Kidney tubule cell (primary cell): ENCODE measurements at regions not wholly inside any gene's neighbourhood (a gene's known extent, or its start where the extent isn't known, plus 50 kb on each side); places are given as distances from the start of the nearest gene placed in this dataset.

Experiments used
- DNase-seq: peaks from one replicate; pipeline ENCODE4 v3.0.0-alpha.2; 2018; ENCODE audit warnings: low spot score

DNA sequence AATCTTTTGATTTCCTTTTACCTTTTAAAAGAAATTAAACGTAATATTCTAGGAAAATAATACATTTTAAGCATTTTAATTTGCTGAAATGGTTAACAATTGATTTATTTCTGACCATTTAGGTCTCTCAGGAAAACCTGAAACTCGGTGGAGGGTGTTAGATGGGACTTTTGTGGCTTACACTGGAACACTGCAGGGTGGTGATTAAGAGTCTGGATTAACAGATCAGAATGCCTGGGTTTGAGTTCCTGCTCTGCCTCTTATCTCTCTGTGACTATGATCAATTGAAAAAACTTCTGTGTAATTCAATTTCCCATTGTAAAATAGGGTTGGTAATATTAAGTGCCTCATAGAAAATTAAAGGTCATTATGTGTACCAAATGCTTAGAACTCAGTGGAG, 168.7 kb downstream of the UBE2E3 start:
- no peak for DNase-seq

DNA sequence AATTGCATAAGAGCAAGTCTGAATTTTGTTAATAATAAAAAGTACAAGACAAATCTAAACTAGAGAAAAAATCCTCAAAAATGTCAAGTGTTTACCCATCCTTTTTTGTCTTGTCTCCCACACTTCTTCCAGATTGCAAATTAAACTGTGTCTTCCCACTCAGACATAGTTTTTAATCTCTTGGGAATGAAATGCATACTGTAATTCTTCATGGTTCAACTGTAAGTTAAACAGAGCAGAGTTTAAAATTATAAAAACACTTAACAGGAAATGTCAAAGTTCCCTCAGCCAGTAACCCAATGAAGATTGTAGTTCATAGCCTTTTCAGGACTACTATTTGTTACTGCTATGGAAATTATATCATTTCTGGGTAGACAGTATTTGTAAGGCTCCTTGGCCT, 171.8 kb downstream of the UBE2E3 start:
- no peak for DNase-seq

DNA sequence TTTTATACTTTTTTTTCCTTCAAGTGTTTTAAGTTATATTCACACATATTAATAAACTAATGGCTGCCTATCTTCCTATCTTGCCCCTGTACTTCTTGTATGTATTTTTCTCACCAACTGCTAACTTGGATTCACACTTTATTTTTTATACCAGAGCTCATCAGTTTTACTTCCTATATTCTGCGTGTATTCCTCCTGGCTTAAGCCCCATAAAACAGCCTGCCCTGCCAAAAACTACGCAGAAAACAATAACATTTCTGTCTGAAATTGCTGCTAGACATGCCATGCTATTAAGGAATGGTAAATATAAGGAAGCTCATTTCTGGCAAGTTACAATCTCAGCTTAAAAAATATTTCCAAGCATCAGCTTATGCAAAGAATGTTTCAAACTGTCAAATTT, 172.3 kb downstream of the UBE2E3 start:
- no peak for DNase-seq

DNA sequence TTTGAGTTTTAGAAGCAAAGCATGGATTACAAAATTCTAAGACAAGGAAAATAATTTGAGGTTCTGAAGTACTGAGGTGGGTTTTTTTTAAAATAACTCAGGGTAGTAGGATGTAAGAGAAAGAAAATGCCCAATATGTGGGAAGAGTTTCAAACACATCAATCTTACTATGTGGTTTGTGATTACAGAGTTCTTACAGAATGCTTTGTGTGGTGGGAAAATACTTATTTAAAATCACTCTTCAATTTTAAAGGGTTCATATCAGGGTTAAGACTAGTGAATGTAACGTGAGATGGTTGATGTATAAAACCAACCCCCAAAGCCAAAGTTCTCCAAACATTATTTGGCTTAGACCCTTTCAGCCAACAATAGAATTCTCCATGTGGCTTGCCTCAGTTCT, 173.5 kb downstream of the UBE2E3 start:
- DNase-seq = no peak

DNA sequence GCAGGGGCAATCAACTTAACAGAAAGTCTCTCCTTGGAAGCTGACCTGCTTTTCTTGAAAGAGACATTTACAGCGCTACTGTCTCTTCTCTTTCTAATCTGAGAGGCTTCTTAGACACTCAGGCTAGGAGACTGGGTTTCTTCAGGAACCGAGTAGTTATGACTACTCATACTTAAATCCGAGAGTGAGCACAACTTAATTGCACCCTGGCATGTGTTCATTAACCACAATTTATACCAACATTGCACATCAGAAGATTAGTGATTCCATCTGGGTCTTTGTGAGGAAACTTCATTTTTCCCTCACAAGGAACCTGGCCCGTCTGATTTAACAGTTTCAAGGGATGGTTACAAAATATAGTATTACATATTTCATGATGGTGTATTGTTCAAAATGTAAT, 176.9 kb downstream of the UBE2E3 start:
- DNase-seq = no peak

DNA sequence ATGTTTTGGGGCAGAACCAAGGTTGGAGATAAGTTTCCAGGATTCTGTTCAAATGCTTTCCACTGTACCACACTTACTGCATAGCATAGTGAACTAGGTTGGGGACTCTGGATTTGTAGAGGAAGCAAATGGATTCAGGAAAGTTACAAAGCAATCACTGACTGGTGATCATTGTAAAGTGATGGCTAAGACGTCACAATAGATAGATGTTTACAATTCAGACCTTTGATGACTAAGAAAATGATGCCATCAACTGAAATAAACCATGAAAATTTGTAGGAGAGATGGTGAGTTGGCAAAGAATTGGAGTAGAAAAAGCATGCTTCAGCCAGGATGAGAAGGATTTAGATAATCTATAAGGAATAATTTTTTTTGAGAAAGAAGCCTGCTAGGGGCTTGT, 178.0 kb downstream of the UBE2E3 start:
- DNase-seq = no peak

DNA sequence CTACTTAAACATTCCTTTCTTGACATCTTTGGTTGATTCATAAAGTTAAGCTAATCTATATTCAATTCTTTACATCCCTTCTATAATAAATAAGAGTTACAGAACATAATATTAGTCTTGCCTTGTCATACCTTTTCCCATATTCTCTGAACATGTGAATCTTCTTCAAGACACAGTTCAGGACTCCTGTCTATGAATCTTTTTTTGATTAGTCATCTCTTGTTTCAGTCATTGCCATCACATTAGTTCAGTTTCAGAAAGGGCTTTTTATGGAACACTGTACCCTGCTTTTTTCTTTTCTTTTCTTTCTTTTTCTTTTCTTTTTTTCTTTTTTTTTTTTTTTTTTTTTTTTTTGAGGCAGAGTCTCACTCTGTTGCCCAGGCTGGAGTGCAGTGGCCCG, 181.2 kb downstream of the UBE2E3 start:
- DNase-seq = no peak

DNA sequence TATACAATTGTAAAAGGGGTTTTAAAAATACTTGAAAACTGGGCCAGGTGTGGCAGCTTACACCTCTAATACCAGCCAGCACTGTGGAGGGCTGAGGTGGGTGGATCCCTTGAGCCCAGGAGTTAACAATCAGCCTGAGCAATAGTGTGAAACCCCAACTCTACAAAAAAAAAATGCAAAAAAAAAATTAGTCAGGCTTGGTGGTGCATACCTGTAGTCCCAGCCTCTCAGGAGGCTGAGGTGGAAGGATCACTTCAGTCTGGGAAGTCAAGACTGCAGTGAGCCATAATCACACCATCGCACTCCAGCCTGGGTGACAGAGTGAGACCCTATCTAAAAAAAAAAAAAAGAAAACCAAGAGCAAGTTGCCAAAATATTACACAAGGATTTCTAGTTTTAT, 182.7 kb downstream of the UBE2E3 start:
- no peak for DNase-seq

DNA sequence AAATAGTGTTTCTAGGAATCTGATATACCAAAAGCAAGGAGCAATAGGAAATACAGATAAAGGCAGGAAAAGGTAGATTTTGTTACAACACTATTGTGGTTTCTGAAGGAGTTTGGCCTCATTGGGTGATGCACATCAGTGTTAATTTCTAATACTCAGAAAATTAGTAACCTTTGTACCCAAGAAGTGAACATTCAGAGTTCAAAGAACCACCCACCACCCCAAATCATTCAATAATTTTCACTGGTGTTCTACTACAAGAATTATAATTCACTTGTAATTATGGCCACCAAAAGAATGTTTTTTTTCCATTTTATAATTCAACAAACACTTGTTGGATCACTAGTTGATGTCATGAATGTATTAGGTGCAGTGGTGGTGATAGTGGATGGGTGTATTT, 183.3 kb downstream of the UBE2E3 start:
- no peak for DNase-seq

DNA sequence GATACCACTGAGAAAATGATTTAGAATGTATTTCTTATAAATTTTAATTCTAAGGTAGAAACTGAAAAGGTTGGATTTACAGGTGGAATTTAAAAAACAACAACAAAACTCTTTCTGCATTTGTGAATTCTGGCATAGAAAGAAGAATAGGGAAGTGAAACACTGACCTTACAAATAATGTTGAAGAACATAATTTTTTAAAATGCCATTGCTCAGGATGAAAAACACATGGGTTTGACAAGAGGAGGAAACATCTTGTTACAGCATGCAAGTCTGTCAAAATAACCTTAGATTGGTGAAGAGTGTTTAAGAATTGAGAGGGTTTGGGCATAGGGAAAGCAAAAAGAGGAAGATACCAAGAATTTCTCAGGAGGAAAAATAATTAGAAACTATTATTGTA, 184.3 kb downstream of the UBE2E3 start:
- no peak for DNase-seq

DNA sequence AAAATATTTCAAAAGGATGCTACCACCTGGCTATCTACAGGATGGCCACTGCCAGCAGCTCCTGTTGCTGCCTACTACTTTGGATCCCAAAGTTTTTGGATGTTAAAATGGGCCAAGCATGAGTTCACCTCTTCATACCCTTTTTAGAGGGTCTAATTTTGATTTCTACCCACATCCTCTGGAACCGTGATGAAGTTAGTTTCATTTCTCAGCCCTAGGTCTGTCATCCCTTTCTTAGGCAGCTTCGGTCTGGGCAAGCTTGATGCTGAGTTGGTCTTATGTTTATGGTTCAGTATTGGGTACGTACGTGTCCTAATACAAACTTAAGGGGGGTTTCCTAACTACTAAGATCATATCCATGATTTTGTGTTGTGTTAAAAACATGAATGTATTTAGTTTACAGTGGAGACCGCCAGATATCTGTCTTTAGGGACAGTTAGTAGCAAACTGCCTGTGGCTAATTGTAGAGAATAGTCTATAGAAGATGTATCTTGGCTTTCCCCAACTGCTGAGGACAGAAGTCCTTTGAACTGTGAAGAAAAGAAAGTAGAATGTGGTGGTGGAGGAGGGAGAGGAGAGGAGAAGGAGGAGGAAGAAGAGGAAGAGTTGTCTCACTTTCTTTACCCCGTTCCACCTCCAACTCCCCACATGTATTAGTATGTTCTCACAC, 184.9 kb downstream of the UBE2E3 start:
- no peak for DNase-seq

DNA sequence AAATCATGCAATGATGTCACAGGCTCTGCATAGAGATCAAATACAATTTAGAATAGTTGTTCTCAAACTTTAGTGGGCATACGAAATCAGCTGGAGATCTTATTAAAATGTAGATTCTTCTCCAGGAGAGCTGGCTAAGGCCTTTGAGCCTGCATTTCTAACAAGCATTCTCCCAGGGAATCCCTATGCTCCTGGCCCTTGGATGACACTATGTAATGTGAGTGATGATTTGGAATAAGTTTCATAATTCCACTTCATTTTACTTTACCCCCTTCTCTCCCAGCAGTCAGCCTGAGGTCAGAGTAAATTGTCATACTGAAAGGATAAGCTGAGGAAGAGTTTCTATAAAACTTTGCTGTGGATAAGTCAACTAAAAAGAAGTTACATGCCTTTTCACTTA, 189.1 kb downstream of the UBE2E3 start:
- DNase-seq = no peak

DNA sequence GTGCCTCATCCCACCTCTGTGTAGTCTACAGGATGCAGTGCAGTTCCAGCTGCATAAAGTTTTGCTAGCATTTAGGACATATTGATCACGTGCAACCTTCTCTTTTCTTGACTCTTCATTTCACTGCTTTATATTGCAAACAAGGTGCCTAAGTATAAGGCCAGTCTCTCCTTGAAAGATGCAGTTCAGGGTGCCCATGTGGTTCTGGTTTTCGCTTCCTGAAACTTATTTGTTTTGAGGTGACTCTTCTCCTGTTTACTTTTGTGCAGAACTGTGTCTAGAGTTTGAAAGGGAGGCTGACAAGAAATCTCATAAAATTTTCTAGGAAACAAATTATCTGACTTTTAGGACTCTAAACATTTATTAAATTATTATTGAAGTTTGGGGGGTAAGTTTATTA, 189.9 kb downstream of the UBE2E3 start:
- DNase-seq = no peak

DNA sequence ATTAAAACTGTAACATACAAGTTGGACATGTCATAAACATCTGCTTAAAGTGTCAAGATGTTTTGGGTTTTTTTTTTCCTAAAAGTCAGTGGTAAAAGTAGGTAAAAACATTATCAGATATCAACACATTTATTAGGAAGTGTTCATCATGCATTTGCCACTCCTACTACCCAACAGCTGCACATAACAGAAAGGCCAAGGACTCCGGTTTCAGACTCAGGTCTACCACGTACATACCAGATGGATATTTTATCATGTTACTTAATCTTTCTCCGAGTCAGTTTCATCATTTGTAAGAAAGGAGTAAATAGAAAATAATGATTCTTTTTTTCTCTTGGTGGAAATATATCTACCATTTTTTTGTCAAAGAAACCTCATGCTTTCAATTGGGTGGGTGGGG, 192.3 kb downstream of the UBE2E3 start:
- DNase-seq = no peak

DNA sequence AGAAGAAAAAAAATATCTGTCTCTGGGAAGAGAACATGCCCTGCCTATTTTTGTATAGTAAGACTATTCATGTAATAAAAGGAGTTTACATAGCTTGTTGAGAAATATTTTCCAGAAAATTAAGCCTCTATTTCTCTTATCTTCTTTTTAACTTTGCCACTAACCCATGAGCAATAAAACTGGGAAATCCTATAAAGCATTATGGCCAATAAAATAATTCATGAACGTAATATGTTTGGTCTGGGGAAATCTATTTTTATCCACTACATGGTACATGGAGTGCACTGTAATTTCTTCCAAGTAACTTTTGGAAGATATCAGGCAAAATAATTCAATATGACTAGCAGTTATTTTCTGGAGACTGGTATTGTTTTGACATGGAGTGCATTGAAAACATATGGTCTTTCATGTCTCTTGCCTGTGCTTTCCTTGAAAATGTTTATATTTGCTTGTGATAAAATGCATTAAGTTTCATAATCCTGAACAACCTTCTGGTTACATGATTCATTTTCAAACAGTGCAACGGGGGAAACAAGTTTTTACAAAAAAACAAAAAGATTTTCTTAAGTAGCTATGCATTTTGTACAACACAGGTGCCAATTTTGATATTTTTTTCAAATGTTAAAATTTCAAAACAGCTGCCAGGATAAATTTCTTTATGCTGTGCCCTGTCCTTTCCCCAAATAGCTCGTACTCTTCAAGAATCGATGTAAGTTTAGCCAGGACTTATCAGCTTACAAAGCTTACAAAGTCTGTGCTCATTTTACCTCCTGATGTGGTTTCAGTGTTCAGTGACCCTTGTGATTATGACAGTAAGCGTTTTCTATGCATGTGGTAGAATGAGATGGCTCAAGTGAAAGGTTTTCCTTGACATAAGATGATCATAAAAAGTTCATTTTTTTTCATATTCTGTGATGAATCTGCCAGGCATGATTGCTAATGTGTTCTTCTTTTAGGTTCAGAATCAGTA, 194.5 kb downstream of the UBE2E3 start:
- peak; percentile 15 for DNase-seq

DNA sequence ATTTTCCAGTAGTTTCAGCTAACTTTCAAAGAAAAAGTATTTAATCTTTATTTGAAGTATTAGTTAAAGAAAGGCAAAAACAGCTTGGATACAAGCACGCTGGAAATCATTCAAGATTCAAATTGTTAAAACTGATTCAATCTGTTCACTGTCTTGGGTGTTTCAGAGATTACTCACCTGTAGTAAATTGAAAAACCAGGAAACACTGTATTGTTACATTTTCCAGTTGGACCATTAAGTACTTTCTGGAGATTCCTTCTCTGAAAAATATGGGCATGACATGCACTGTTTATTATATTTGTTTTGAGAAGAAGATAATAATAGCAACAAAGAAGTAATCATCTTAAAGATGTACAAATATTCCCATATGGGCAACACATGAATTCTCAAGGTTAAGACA, 196.1 kb downstream of the UBE2E3 start:
- DNase-seq = no peak

DNA sequence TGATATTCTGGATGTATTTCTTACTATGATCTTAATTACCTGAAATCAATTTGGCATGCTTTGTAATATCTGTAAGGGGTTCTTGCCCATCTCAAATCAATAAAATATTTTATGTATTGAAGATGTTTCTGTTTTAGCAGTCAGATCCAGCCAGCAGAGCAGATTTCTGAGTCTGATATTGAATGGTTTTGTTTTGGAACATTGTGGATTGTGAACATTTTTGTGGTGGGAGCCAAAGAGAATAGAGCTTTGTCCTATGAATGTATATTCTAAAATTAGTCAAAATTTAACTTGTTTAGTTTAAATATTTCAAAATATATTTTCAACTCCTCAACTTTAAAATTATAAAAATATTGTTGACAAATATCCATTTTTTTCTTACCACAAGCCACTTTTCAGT, 197.0 kb downstream of the UBE2E3 start:
- DNase-seq = no peak

DNA sequence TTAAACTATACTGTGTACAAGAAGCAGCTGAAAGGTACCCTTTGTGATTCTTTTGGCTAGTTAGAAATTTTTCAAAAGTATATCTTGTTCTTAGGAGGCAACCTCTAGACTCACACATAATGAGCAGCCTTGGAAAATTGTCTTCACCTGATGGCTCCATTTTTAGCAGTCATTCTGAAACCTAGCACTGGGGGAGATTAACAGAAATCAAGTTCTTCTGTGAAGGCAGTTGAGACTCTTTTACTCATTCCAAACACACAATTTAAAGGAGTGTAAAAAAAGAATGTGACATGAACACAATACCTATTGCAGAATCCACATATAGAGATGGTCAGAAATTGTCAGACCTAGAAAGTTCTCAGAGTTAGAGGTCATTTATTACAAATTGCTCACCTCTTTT, 197.7 kb downstream of the UBE2E3 start:
- no peak for DNase-seq

DNA sequence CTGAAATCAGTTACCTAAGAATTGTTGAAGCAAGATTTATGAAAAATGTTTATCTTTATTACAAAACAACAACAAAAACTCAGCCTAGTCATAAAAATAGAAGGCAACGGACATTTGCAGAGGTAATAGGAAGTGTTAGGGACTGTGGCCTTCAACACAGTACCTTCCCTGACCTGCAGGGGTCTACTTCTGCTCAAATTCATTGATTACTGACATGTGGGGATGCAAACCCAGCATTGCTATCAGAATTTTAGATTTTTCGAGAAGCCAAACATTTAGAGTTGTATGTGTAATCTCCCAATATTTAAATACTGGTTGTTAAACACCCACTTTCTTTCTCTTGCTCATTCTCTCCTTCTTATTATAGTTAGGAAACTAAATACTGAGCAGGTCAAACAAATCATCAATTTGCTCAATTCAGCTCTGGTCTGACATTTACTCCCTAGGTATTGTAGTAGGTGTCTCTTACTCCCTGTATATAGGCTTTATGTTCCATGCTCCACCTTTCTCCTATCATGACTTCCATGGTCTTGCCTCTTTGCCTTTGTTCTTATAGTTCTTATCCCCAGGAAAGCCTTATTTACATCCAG, 198.5 kb downstream of the UBE2E3 start:
- DNase-seq = peak; percentile 14

DNA sequence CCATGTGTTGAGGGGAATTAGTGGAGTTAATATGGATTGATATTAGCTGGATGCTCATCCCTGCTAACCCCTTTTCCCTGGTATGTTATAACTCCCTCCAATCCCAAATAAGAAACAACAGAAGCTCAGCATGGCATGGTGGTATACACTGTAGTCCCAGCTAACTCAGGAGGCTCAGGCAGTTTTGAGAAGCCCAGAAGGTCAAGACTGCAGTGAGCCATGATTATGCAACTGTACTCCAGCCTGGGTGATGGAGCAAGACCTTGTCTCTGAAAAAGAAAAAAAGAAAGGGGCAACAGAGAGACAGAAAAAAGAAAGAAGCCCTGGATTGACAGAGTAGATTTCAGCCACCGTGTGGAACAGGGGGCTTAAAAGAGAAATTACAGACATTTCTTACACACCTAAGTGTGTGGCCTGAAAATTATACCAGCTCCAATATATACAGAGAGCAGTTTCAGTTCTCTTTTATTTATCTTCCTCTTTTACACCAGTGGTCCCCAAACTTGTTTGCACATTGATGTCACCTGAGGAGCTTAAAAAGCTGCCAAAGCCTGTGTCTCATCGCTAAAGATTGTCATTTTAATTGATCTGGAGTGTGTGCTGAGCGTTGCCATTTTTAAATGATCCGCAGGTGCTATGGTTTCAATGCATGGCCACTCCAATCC, 203.6 kb downstream of the UBE2E3 start:
- no peak for DNase-seq

DNA sequence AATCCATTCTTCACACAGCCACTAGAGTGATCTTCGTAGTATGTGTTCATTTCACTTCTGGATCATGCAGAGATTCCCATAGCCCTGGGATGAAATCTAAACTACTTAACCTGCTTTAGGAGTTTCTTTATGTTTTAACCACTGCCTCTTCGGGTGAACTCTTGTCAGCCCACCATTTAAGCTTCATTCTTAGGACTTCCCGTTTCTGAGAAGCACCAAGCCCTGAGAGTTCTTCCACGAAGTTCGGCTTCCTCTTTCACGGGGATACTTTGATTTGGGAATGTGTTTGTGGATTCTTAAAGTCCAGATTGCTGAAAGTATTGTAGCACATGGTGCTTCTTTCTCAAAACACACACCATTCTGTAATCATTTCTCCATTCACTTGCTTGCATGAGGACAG, 205.0 kb downstream of the UBE2E3 start:
- no peak for DNase-seq

DNA sequence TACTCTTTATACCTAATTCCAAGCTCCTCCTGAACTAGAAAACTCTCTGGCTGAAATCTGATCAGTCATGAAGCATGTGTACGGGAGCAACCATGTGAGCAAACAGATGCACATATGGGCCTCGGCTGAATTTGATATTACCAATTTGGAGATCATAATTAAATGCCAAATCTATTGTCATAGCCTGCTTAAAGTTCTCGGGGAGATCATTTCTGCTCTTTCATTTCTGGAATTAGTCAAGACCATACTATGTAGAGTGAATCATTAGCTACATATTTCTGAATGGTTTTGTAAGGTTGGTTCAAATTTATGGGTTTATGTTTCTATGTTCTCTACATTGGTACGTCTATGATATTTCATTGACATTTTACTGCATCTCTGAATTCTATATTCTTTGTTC, 205.5 kb downstream of the UBE2E3 start:
- DNase-seq = no peak

DNA sequence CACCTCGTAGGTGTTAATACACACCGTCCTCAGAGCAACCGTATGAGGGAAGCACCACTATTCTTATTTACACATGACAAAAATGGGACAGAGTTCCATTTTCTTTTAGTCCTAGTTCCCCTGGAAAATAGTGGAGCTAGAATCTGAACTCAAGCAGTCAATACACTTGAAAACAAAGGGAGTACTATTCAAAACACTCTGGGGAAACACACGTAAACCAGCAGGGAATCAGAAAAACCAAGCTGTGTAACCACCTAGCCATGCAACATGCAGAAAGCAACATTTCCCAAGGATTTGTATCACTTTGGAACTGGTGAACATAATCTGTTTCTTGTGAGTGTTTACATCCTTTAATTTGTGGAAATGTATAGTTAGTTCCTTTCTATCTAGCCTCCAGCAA, 208.2 kb downstream of the UBE2E3 start:
- no peak for DNase-seq
